Urothelium cell line (cell line): ENCODE measurements at regions not wholly inside any gene's neighbourhood (a gene's known extent, or its start where the extent isn't known, plus 50 kb on each side); places are given as distances from the start of the nearest gene placed in this dataset.
A peak's percentile ranks its signal among the peaks of the same experiment; 100 is the strongest.
"Not testable (repeated sequence)": the region's sequence is repeated elsewhere in the genome, so short reads cannot be mapped to it uniquely, and the experiment has no call there.

Source experiments
- DNase-seq: peaks from one replicate; pipeline ENCODE4 v3.0.0; 2011; ENCODE audit warnings: low spot score, mixed read lengths
- FAIRE-seq: peaks from 2 replicates; lab custom pipeline; 2011; peaks lifted over from hg19 to GRCh38; lab: Jason Lieb, UNC

- DNase-seq (no peak), FAIRE-seq (no peak)
These were observed 428.4 kb downstream of the EFNB2 start for GRCh38 chr13:106107061-106107460.

- no peak for DNase-seq
These were observed 430.3 kb downstream of the EFNB2 start for GRCh38 chr13:106105153-106105552.

GRCh38 chr13:106104281-106104901, 431.1 kb downstream of the EFNB2 start:
- DNase-seq (peak; percentile 60), FAIRE-seq (no peak)

More at GRCh38 chr13:106105153-106105552, 430.3 kb downstream of the EFNB2 start:
- FAIRE-seq, result no peak

GRCh38 chr13:106103779-106104178, 431.7 kb downstream of the EFNB2 start:
- FAIRE-seq (no peak), DNase-seq (peak; percentile 31)

- FAIRE-seq, result no peak
- no peak for DNase-seq
These were observed 432.7 kb downstream of the EFNB2 start for GRCh38 chr13:106102786-106103185.

GRCh38 chr13:106101201-106101600, 434.3 kb downstream of the EFNB2 start:
- DNase-seq, result no peak
- FAIRE-seq, result no peak

GRCh38 chr13:106100171-106100919, 435.1 kb downstream of the EFNB2 start:
- no peak for FAIRE-seq

GRCh38 chr13:106099765-106100164, 435.7 kb downstream of the EFNB2 start:
- FAIRE-seq (no peak), DNase-seq (no peak)

More at GRCh38 chr13:106100171-106100919, 435.1 kb downstream of the EFNB2 start:
- peak; percentile 36 for DNase-seq

- FAIRE-seq (no peak), DNase-seq (no peak)
These were observed 436.7 kb downstream of the EFNB2 start for GRCh38 chr13:106098778-106099177.

- no peak for FAIRE-seq
- peak; percentile 27 for DNase-seq
These were observed 438.8 kb downstream of the EFNB2 start for GRCh38 chr13:106096661-106097092.

GRCh38 chr13:106095919-106096318, 439.5 kb downstream of the EFNB2 start:
- no peak for FAIRE-seq
- DNase-seq, result no peak

GRCh38 chr13:106095406-106095805, 440.1 kb downstream of the EFNB2 start:
- FAIRE-seq (no peak), DNase-seq (no peak)

GRCh38 chr13:106090001-106090400, 445.5 kb downstream of the EFNB2 start:
- FAIRE-seq (no peak), DNase-seq (no peak)

- no peak for FAIRE-seq
These were observed 446.0 kb downstream of the EFNB2 start for GRCh38 chr13:106089261-106089980.

GRCh38 chr13:106088085-106088484, 447.4 kb downstream of the EFNB2 start:
- FAIRE-seq (no peak), DNase-seq (no peak)

More at GRCh38 chr13:106089261-106089980, 446.0 kb downstream of the EFNB2 start:
- DNase-seq, result no peak

- DNase-seq (no peak), FAIRE-seq (no peak)
These were observed 448.3 kb downstream of the EFNB2 start for GRCh38 chr13:106087201-106087600.

- no peak for FAIRE-seq
- no peak for DNase-seq
These were observed 451.7 kb downstream of the EFNB2 start for GRCh38 chr13:106083620-106084350.

GRCh38 chr13:106081221-106081620, 454.2 kb downstream of the EFNB2 start:
- DNase-seq, FAIRE-seq: not testable (repeated sequence)

GRCh38 chr13:106078191-106078590, 457.3 kb downstream of the EFNB2 start:
- FAIRE-seq (no peak), DNase-seq (no peak)

- DNase-seq (no peak), FAIRE-seq (no peak)
These were observed 458.4 kb downstream of the EFNB2 start for GRCh38 chr13:106077017-106077416.

GRCh38 chr13:106072014-106072413, 463.4 kb downstream of the EFNB2 start:
- no peak for DNase-seq

More at GRCh38 chr13:106072014-106072413, 463.4 kb downstream of the EFNB2 start:
- no peak for FAIRE-seq
